Upper lobe of left lung (tissue), 6 donors: ENCODE measurements at regions not wholly inside any gene's neighbourhood (a gene's known extent, or its start where the extent isn't known, plus 50 kb on each side); places are given as distances from the start of the nearest gene placed in this dataset.

Source experiments
- ATAC-seq, 2 donors: fragments of 200-7000 bp; cut with Tn5 transposase; one replicate each; pipeline ENCODE4 v1.9.1; 2022; ENCODE audit warnings: mild to moderate bottlenecking in 2 of 2, moderate library complexity in 2 of 2; ENCODE audit not compliant: low FRiP score in 2 of 2
- DNase-seq, 2 donors: peaks; one replicate each; pipeline ENCODE4 v3.0.0-alpha.2; 2019 to 2020
- H3K27ac ChIP-seq, 4 donors: fragments of 200-600 bp; sonication (generic); one replicate each; pipeline ENCODE4 v1.5.1; 2016 to 2019
- H3K27me3 ChIP-seq, 4 donors: fragments of 200-600 bp; sonication (generic); one replicate each; pipeline ENCODE4 v1.5.1; 2017 to 2019
- H3K36me3 ChIP-seq, 4 donors: fragments of 200-600 bp; sonication (generic); one replicate each; pipeline ENCODE4 v1.5.1; 2016 to 2019
- H3K4me1 ChIP-seq, 4 donors: fragments of 200-600 bp; sonication (generic); one replicate each; pipeline ENCODE4 v1.5.1; 2018 to 2019
- H3K4me3 ChIP-seq, 4 donors: fragments of 200-600 bp; sonication (generic); one replicate each; pipeline ENCODE4 v1.5.1; 2017 to 2019; ENCODE audit warnings: mild to moderate bottlenecking in 2 of 4, moderate library complexity in 1 of 4
- H3K9me3 ChIP-seq, 4 donors: fragments of 200-600 bp; sonication (generic); one replicate each; pipeline ENCODE4 v1.5.1; 2018 to 2019
- CTCF ChIP-seq, 6 experiments: fragments of 450-650 bp in 4 of 6; fragments of 200-600 bp in 2 of 6; sonication (generic) in 2 of 6; IDR thresholded peaks; one replicate each; pipeline ENCODE4 v1.5.1; 2016 to 2019; ENCODE audit warnings: antibody characterized with exemption in 6 of 6
- EP300 ChIP-seq, 4 donors: sonication (generic); formaldehyde crosslinking; IDR thresholded peaks; one replicate each; pipeline ENCODE4 v1.5.1; 2017; ENCODE audit warnings: antibody characterized with exemption in 4 of 4, control low read depth in 2 of 4
- POLR2A ChIP-seq, 4 donors: fragments of 450-650 bp; IDR thresholded peaks; one replicate each; pipeline ENCODE4 v1.5.1; 2016 to 2017; ENCODE audit warnings: antibody characterized with exemption in 4 of 4, mild to moderate bottlenecking in 2 of 4
- POLR2AphosphoS5 ChIP-seq, 2 donors: sonication (generic); formaldehyde crosslinking; IDR thresholded peaks; one replicate each; pipeline ENCODE4 v1.5.1; 2017; ENCODE audit warnings: antibody characterized with exemption in 2 of 2
- WGBS, 2 donors: methylation state at CpG; one replicate each; pipeline ENCODE4 v1.1.5; 2017 to 2018; 5-methylcytosine and 5-hydroxymethylcytosine counted together
- donor health status: DM: no; HTN: no; CAD: no; lungs with moderate emphysema.
- donor health status: DM: no; HTN: yes; CAD: no; lungs with severe emphysema.

- H3K4me3 ChIP-seq = no peak overlapping the region
- H3K4me1 ChIP-seq = no peaks in the 10 kb centered on the region
- no peak for ATAC-seq
- no peaks in the 10 kb centered on the region for H3K9me3 ChIP-seq
- no peaks in the 10 kb centered on the region for H3K27me3 ChIP-seq
- DNase-seq = no peak
- TF ChIP-seq POLR2A (IDR thresholded peaks at IDR 0.05) = no peak
- TF ChIP-seq POLR2AphosphoS5 (IDR thresholded peaks at IDR 0.05) = no peak
- TF ChIP-seq CTCF (IDR thresholded peaks at IDR 0.05) = no peak
- no peak for TF ChIP-seq EP300 (IDR thresholded peaks at IDR 0.05)
- no peaks in the 10 kb centered on the region for H3K36me3 ChIP-seq
- no peak overlapping the region for H3K27ac ChIP-seq
Measured at GRCh38 chr18:30903566-30903965, 139.0 kb downstream of the DSC3 start.

- H3K27me3 ChIP-seq = no peaks in the 10 kb centered on the region
- DNase-seq (no peak), ATAC-seq (no peak)
- no peak overlapping the region for H3K27ac ChIP-seq
- no peaks in the 10 kb centered on the region for H3K9me3 ChIP-seq
- no peaks in the 10 kb centered on the region for H3K4me1 ChIP-seq
- TF ChIP-seq POLR2A (IDR thresholded peaks at IDR 0.05) = no peak
- peak in 4 of 6 experiments; percentile 9 to 45 (median 16) for TF ChIP-seq CTCF (IDR thresholded peaks at IDR 0.05)
- WGBS, 2 donors = 33 to 39% methylated on average over 5 of the region's 5 CpGs
- no peaks in the 10 kb centered on the region for H3K36me3 ChIP-seq
- H3K4me3 ChIP-seq = no peak overlapping the region
Measured at GRCh38 chr18:30889519-30890301, 152.8 kb downstream of the DSC3 start.

GRCh38 chr18:30888344-30888743 lies 154.2 kb downstream of the DSC3 start:
- ATAC-seq (no peak), DNase-seq (no peak)
- no peak for TF ChIP-seq POLR2AphosphoS5 (IDR thresholded peaks at IDR 0.05)
- no peak for TF ChIP-seq EP300 (IDR thresholded peaks at IDR 0.05)
- no peak for TF ChIP-seq POLR2A (IDR thresholded peaks at IDR 0.05)
- TF ChIP-seq CTCF (IDR thresholded peaks at IDR 0.05) = no peak
- Histone ChIP-seq H3K27ac (no peak overlapping the region), H3K36me3 (no peaks in the 10 kb centered on the region), H3K4me3 (no peak overlapping the region), H3K4me1 (no peaks in the 10 kb centered on the region), H3K27me3 (no peaks in the 10 kb centered on the region), H3K9me3 (no peaks in the 10 kb centered on the region)
- WGBS, 2 donors = 81 to 85% methylated on average over 5 of the region's 5 CpGs

- no peak overlapping the region for H3K27ac ChIP-seq
Measured at GRCh38 chr18:30886998-30887397, 155.5 kb downstream of the DSC3 start.

More at GRCh38 chr18:30886998-30887397, 155.5 kb downstream of the DSC3 start:
- TF ChIP-seq POLR2A (IDR thresholded peaks at IDR 0.05) (no peak), POLR2AphosphoS5 (IDR thresholded peaks at IDR 0.05) (no peak), EP300 (IDR thresholded peaks at IDR 0.05) (no peak), CTCF (IDR thresholded peaks at IDR 0.05) (no peak)
- WGBS, 2 donors = 87 to 89% methylated on average over 4 of the region's 4 CpGs
- no peak for ATAC-seq
- Histone ChIP-seq H3K9me3 (no peaks in the 10 kb centered on the region), H3K36me3 (no peaks in the 10 kb centered on the region), H3K4me1 (no peaks in the 10 kb centered on the region), H3K4me3 (no peak overlapping the region), H3K27me3 (no peaks in the 10 kb centered on the region)
- no peak for DNase-seq
